ENCODE measurements at regions not wholly inside any gene's neighbourhood (a gene's known extent, or its start where the extent isn't known, plus 50 kb on each side); places are given as distances from the start of the nearest gene placed in this dataset.
"Not testable (repeated sequence)": the region's sequence is repeated elsewhere in the genome, so short reads cannot be mapped to it uniquely, and the experiment has no call there.

- no peak for TF ChIP-seq CTCF (IDR thresholded peaks at IDR 0.05)
- DNase-seq (ENCODE audit: low spot score) (no peak), ATAC-seq (ENCODE audit: low FRiP score) (no peak)
Observed at GRCh38 chr5:44953078-44953477, 144.3 kb downstream of the MRPS30 start.

- not testable (repeated sequence) for DNase-seq (ENCODE audit: low spot score); ATAC-seq (ENCODE audit: low FRiP score)
Observed at GRCh38 chr5:44958943-44959454, 150.3 kb downstream of the MRPS30 start.

DNA sequence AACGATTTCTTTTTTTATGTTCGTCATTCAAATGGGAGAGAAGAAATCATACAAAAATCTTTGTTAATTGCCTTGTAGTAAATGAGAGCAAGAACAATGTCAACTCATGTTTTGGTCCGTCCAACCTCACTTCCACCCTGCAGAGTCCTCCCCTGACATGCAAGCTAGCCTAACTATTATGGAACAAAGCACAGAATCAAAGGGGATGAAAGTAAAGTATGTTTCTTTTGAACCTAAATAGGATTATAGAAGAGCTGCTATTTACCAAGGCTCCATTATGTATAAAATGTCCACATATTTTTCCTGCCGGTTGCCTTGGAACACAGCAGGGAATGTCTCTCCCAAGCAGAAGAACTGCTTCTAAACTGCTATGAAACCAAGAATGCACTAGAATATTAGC, 161.1 kb downstream of the MRPS30 start:
- ATAC-seq (ENCODE audit: low FRiP score) = no peak
- no peak for TF ChIP-seq CTCF (IDR thresholded peaks at IDR 0.05)
- DNase-seq (ENCODE audit: low spot score) = no peak

GRCh38 chr5:44970963-44971362, 162.2 kb downstream of the MRPS30 start:
- not testable (repeated sequence) for ATAC-seq (ENCODE audit: low FRiP score); DNase-seq (ENCODE audit: low spot score)

- no peak for DNase-seq (ENCODE audit: low spot score)
- TF ChIP-seq CTCF (IDR thresholded peaks at IDR 0.05) = no peak
- no peak for ATAC-seq (ENCODE audit: low FRiP score)
Observed at GRCh38 chr5:44974813-44975212, 166.1 kb downstream of the MRPS30 start.

GRCh38 chr5:44981708-44982107, 173.0 kb downstream of the MRPS30 start:
- no peak for TF ChIP-seq CTCF (IDR thresholded peaks at IDR 0.05)
- no peak for ATAC-seq (ENCODE audit: low FRiP score)

DNA sequence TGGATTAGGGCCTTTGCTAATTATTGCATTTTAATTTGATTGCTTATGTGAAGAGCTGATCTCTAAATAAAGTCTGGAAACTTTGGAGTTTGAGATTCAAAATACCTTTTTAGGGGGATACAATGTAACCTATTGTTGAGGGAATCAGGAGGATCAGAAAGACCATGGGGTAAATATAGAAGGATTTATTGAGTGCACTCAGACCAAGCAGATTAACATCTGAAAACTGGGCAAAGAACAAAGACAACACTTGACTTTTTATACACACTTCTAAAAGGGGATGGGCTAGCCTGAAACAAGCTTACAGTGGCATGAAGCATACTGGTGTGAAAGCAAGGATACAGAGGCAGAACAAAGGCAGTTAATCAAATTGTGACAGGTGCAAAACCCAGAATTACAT, 174.3 kb downstream of the MRPS30 start:
- ATAC-seq (ENCODE audit: low FRiP score) (no peak), DNase-seq (ENCODE audit: low spot score) (no peak)
- no peak for TF ChIP-seq CTCF (IDR thresholded peaks at IDR 0.05)

More at GRCh38 chr5:44981708-44982107, 173.0 kb downstream of the MRPS30 start:
- DNase-seq (ENCODE audit: low spot score) = no peak

- DNase-seq (ENCODE audit: low spot score) (no peak), ATAC-seq (ENCODE audit: low FRiP score) (no peak)
- TF ChIP-seq CTCF (IDR thresholded peaks at IDR 0.05) = no peak
Observed at GRCh38 chr5:44987026-44987425, 178.3 kb downstream of the MRPS30 start.
